ENCODE measurements at regions not wholly inside any gene's neighbourhood (a gene's known extent, or its start where the extent isn't known, plus 50 kb on each side); places are given as distances from the start of the nearest gene placed in this dataset.
A peak's percentile ranks its signal among the peaks of the same experiment; 100 is the strongest.

DNA sequence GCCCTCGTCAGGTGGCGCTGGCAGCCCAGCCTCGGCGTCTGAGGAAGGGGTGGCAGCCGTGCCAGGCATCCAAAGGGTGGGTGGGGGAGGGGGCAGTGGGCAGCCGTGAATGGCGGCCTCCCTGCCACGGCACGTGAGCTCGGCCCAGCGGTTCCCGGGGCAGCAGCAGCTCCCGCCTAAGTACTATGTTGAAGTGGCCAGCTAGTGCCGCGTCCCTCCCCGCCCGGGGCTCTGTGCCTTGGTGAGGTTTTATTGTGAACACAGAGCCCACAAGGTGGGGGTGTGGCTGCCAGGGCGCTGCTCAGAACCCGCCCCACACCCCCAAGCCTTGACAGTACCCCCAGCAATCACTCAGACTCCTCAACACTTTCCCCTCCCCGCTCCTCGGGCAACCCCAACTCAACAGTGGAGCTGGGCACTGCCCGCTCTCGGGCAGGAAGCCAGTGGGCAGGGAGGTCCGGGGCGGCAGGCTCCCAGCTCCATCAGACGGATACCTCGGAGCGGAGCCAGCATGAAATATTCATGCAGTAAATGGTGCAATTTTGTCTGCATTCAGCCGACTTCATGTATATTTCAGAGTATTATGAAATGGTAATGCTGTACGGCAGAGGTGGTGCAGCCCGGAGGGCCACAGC lies 80.4 kb downstream of the ENGASE start:
- H3K27me3 ChIP-seq (ENCODE audit: control insufficient read depth, insufficient read depth, low read length) = no peaks in the 10 kb centered on the region
- H3K27ac ChIP-seq (ENCODE audit: insufficient read depth, low read length, poor library complexity, severe bottlenecking) = no peak overlapping the region
- no peak overlapping the region for H3K27ac Mint-ChIP-seq
- H3K9me3 Mint-ChIP-seq = peaks cover 0 to 2% (median 0%) of the 10 kb centered on the region in 7 donors
- H3K4me3 Mint-ChIP-seq = no peak overlapping the region
- ATAC-seq (ENCODE audit: low read depth in 2 of 2) (no peak), DNase-seq (no peak)
- no peaks in the 10 kb centered on the region for H3K9me3 ChIP-seq (ENCODE audit: control insufficient read depth in 2 of 2, low read length in 2 of 2)
- no peak overlapping the region for H3K4me3 ChIP-seq (ENCODE audit: low read depth, low read length)
- no peaks in the 10 kb centered on the region for H3K36me3 ChIP-seq (ENCODE audit: control insufficient read depth, insufficient read depth, low read length)
- no peaks in the 10 kb centered on the region for H3K4me1 Mint-ChIP-seq
- H3K4me1 ChIP-seq (ENCODE audit: control insufficient read depth, insufficient read depth, low read length, poor library complexity, severe bottlenecking) = no peaks in the 10 kb centered on the region
- no peaks in the 10 kb centered on the region for H3K36me3 Mint-ChIP-seq
- H3K27me3 Mint-ChIP-seq = no peaks in the 10 kb centered on the region

DNA sequence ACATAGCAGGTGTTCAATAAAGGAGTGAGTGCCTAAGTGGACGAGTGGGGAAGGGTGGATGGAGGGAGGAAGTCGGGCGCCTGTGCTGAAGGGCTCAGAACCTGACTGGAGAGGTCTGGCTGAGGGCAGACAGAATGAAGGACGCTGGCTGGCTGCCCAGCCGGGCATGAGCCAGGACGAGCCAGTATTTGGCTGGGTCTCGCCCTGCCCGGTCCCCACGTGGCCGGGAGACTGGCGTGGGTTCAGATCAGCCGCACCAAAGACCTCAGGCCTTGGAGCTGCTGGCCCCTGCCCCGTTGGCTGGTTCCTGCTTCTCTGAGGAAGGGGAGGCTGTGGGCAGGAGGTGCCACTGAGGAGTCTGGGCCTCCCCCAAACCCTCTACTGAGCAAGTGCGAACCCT lies 79.8 kb downstream of the ENGASE start:
- Histone ChIP-seq H3K4me3 (ENCODE audit: low read depth, low read length) (no peak overlapping the region), H3K27ac (ENCODE audit: insufficient read depth, low read length, poor library complexity, severe bottlenecking) (no peak overlapping the region), H3K4me1 (ENCODE audit: control insufficient read depth, insufficient read depth, low read length, poor library complexity, severe bottlenecking) (no peaks in the 10 kb centered on the region), H3K27me3 (ENCODE audit: control insufficient read depth, insufficient read depth, low read length) (no peaks in the 10 kb centered on the region), H3K36me3 (ENCODE audit: control insufficient read depth, insufficient read depth, low read length) (no peaks in the 10 kb centered on the region), H3K9me3 (ENCODE audit: control insufficient read depth in 2 of 2, low read length in 2 of 2) (no peaks in the 10 kb centered on the region)
- DNase-seq = no peak
- Mint-ChIP-seq H3K9me3 (peaks cover 0 to 2% (median 0%) of the 10 kb centered on the region in 7 donors), H3K4me1 (no peaks in the 10 kb centered on the region), H3K27me3 (no peaks in the 10 kb centered on the region), H3K4me3 (no peak overlapping the region), H3K27ac (no peak overlapping the region), H3K36me3 (no peaks in the 10 kb centered on the region)
- no peak for ATAC-seq (ENCODE audit: low read depth in 2 of 2)

DNA sequence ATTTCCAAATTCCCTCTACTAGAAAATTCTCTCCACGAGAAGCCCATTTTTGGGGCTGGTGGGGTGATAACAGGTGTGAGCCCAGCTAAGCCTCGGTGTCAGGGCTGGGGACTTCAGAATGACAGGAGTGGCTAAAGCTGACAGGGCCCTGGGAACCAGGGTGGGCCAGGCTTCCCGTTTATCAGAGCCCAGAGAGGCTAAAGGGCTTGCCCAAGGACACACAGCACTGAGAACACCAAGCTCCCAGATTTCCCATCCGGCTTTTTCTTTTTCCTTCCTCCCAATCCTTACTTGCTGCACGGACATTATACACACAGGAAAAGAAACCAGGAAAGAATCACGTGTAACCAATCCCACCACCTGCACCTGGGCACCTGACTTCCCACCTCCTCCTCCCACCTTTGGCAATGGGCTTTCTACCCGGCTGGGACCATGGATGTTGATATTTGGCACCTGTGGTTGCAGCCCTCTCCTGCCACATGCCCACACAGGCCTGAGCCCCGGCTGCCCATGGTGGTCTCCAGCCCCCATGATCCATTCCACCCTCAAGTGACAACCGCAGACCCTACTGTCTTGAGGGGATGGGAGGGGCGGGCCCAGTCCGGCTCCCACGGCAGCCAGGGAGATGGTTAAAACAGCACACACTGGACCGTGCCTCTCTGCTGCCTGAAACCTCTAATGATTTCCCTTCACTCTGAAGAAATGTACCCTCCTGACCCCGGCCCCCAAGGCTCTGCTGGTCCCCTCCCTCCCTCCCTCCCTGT lies 78.9 kb downstream of the ENGASE start:
- Mint-ChIP-seq H3K27ac (peak overlapping the region in 2 of 3 donors; percentile 15 to 74), H3K9me3 (peaks cover 0 to 2% (median 0%) of the 10 kb centered on the region in 7 donors), H3K27me3 (no peaks in the 10 kb centered on the region), H3K4me3 (no peak overlapping the region), H3K4me1 (no peaks in the 10 kb centered on the region), H3K36me3 (no peaks in the 10 kb centered on the region)
- Histone ChIP-seq H3K36me3 (ENCODE audit: control insufficient read depth, insufficient read depth, low read length) (no peaks in the 10 kb centered on the region), H3K4me1 (ENCODE audit: control insufficient read depth, insufficient read depth, low read length, poor library complexity, severe bottlenecking) (no peaks in the 10 kb centered on the region), H3K27me3 (ENCODE audit: control insufficient read depth, insufficient read depth, low read length) (no peaks in the 10 kb centered on the region), H3K4me3 (ENCODE audit: low read depth, low read length) (no peak overlapping the region), H3K9me3 (ENCODE audit: control insufficient read depth in 2 of 2, low read length in 2 of 2) (no peaks in the 10 kb centered on the region), H3K27ac (ENCODE audit: insufficient read depth, low read length, poor library complexity, severe bottlenecking) (no peak overlapping the region)
- DNase-seq (no peak), ATAC-seq (ENCODE audit: low read depth in 2 of 2) (no peak)

DNA sequence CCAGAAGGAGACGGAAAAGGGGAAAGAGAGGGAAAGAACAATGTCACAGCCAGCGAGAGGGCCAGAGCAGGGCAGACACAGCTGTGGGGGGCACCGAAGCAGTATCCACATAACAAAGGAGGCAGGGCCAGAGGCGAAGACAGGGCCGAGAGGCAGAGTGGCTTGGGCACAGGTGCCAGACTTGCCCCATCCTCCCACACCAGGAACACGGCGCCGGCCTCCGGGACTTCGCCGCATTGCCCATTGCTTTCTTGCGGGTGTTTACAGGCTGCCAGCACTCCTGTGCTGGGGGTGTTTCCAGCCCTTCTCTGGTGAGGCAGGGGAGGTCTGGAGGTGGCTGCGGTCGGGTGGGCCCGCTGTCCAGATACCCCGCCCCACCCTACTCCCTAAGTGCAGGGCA lies 78.0 kb downstream of the ENGASE start:
- Mint-ChIP-seq H3K4me1 (no peaks in the 10 kb centered on the region), H3K4me3 (no peak overlapping the region), H3K27me3 (no peaks in the 10 kb centered on the region), H3K36me3 (no peaks in the 10 kb centered on the region), H3K27ac (no peak overlapping the region), H3K9me3 (peaks cover 0 to 2% (median 0%) of the 10 kb centered on the region in 7 donors)
- no peak overlapping the region for H3K27ac ChIP-seq (ENCODE audit: insufficient read depth, low read length, poor library complexity, severe bottlenecking)
- H3K36me3 ChIP-seq (ENCODE audit: control insufficient read depth, insufficient read depth, low read length) = no peaks in the 10 kb centered on the region
- DNase-seq = no peak
- H3K4me3 ChIP-seq (ENCODE audit: low read depth, low read length) = no peak overlapping the region
- no peaks in the 10 kb centered on the region for H3K4me1 ChIP-seq (ENCODE audit: control insufficient read depth, insufficient read depth, low read length, poor library complexity, severe bottlenecking)
- H3K9me3 ChIP-seq (ENCODE audit: control insufficient read depth in 2 of 2, low read length in 2 of 2) = no peaks in the 10 kb centered on the region
- no peak for ATAC-seq (ENCODE audit: low read depth in 2 of 2)
- no peaks in the 10 kb centered on the region for H3K27me3 ChIP-seq (ENCODE audit: control insufficient read depth, insufficient read depth, low read length)

DNA sequence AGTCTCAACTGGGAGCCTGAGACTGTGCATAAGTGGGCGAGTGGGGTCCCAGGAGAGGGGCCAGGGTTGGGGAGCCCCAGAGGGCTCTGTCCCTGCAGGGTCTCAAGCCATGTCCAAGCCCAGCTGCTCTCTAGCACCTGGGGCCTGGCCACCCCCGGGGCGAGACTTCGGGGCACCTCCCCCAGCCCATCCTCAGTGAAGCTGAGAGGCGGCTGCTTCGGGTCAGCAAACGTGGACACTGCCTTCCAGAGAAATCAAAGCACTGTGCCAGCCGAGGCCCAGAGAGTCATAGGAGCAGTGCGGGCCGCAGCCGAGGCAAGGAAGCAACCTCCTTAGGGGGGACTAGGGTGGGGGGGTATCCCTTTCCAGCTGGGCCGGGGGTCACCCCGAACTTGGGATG lies 77.5 kb downstream of the ENGASE start:
- peaks cover 0 to 2% (median 0%) of the 10 kb centered on the region in 7 donors for H3K9me3 Mint-ChIP-seq
- Histone ChIP-seq H3K27me3 (ENCODE audit: control insufficient read depth, insufficient read depth, low read length) (no peaks in the 10 kb centered on the region), H3K4me1 (ENCODE audit: control insufficient read depth, insufficient read depth, low read length, poor library complexity, severe bottlenecking) (no peaks in the 10 kb centered on the region), H3K9me3 (ENCODE audit: control insufficient read depth in 2 of 2, low read length in 2 of 2) (no peaks in the 10 kb centered on the region), H3K27ac (ENCODE audit: insufficient read depth, low read length, poor library complexity, severe bottlenecking) (no peak overlapping the region), H3K36me3 (ENCODE audit: control insufficient read depth, insufficient read depth, low read length) (no peaks in the 10 kb centered on the region), H3K4me3 (ENCODE audit: low read depth, low read length) (no peak overlapping the region)
- H3K4me3 Mint-ChIP-seq = no peak overlapping the region
- H3K27me3 Mint-ChIP-seq = no peaks in the 10 kb centered on the region
- no peaks in the 10 kb centered on the region for H3K4me1 Mint-ChIP-seq
- H3K36me3 Mint-ChIP-seq = no peaks in the 10 kb centered on the region
- no peak for DNase-seq
- ATAC-seq (ENCODE audit: low read depth in 2 of 2) = no peak
- no peak overlapping the region for H3K27ac Mint-ChIP-seq

DNA sequence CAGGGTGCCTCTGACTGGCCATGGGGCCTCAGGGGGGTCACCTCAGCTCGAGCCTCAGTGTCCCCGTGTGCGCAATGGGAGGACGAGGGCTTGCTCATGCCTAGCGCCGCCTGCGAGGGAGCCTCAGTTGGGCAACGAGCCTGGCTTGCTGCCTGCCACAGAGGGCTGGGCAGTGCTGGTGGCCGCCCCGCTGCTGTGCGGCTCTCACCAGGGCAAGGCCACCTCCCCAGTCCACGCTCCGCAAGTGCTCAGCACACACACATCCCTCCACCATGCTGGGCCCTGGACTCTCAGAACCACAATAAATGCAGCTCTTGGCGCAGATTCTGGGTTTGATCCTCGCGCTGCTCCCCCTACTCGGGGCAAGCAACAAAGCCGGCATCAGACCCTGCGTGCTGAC lies 76.2 kb downstream of the ENGASE start:
- Histone ChIP-seq H3K4me3 (ENCODE audit: low read depth, low read length) (no peak overlapping the region), H3K4me1 (ENCODE audit: control insufficient read depth, insufficient read depth, low read length, poor library complexity, severe bottlenecking) (no peaks in the 10 kb centered on the region), H3K9me3 (ENCODE audit: control insufficient read depth in 2 of 2, low read length in 2 of 2) (no peaks in the 10 kb centered on the region), H3K36me3 (ENCODE audit: control insufficient read depth, insufficient read depth, low read length) (no peaks in the 10 kb centered on the region), H3K27ac (ENCODE audit: insufficient read depth, low read length, poor library complexity, severe bottlenecking) (no peak overlapping the region), H3K27me3 (ENCODE audit: control insufficient read depth, insufficient read depth, low read length) (no peaks in the 10 kb centered on the region)
- no peaks in the 10 kb centered on the region for H3K4me1 Mint-ChIP-seq
- no peaks in the 10 kb centered on the region for H3K36me3 Mint-ChIP-seq
- H3K9me3 Mint-ChIP-seq = peaks cover 0 to 2% (median 0%) of the 10 kb centered on the region in 7 donors
- H3K27ac Mint-ChIP-seq = no peak overlapping the region
- H3K27me3 Mint-ChIP-seq = no peaks in the 10 kb centered on the region
- ATAC-seq (ENCODE audit: low read depth in 2 of 2) = no peak
- no peak overlapping the region for H3K4me3 Mint-ChIP-seq
- DNase-seq = no peak

DNA sequence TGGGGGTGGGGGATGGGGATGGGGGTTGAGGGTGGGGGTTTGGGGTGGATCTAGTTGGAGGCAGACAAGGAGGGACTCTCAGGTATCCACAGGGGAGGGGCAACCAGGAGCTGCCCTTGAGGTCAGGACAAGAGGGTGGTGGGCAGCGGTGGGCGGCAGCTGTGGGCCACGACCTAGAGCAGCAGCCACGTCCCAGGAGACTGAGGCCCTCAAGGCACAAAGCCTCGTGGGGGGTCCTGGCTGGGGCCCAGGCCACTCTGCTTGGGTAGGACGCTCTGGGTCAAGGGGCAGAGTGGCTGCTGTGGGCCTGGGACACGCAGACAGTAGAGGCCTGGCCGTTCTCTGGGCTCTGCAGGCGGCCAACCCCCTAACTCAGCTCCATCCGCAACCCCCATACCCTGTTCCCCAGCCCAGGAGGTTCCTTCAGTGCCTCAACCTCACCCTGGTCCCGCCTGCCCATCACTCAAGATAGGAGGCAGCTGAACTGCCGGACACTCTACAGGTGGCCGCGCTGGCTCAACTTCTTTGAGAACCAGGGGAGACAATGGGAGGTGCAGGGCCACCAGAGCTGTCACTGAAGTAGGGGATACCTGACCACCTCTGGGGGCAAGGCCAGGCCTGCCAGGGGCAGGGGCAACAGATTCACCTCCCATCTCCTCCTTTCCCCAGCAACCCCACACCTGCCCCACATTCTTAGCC lies 75.6 kb downstream of the ENGASE start:
- H3K27me3 Mint-ChIP-seq = no peaks in the 10 kb centered on the region
- Histone ChIP-seq H3K36me3 (ENCODE audit: control insufficient read depth, insufficient read depth, low read length) (no peaks in the 10 kb centered on the region), H3K9me3 (ENCODE audit: control insufficient read depth in 2 of 2, low read length in 2 of 2) (no peaks in the 10 kb centered on the region), H3K27ac (ENCODE audit: insufficient read depth, low read length, poor library complexity, severe bottlenecking) (no peak overlapping the region), H3K27me3 (ENCODE audit: control insufficient read depth, insufficient read depth, low read length) (no peaks in the 10 kb centered on the region), H3K4me1 (ENCODE audit: control insufficient read depth, insufficient read depth, low read length, poor library complexity, severe bottlenecking) (no peaks in the 10 kb centered on the region), H3K4me3 (ENCODE audit: low read depth, low read length) (no peak overlapping the region)
- H3K27ac Mint-ChIP-seq = no peak overlapping the region
- H3K4me1 Mint-ChIP-seq = no peaks in the 10 kb centered on the region
- H3K9me3 Mint-ChIP-seq = peaks cover 0 to 2% (median 0%) of the 10 kb centered on the region in 7 donors
- DNase-seq (no peak), ATAC-seq (ENCODE audit: low read depth in 2 of 2) (no peak)
- H3K36me3 Mint-ChIP-seq = no peaks in the 10 kb centered on the region
- H3K4me3 Mint-ChIP-seq = no peak overlapping the region

Measured in CD4-positive, CD25-positive, alpha-beta regulatory T cell (primary cell).